Breast epithelium (tissue), 3 donors: ENCODE measurements at regions not wholly inside any gene's neighbourhood (a gene's known extent, or its start where the extent isn't known, plus 50 kb on each side); places are given as distances from the start of the nearest gene placed in this dataset.

Experiments used
- POLR2A ChIP-seq: fragments of 450-650 bp; IDR thresholded peaks from one replicate; pipeline ENCODE4 v1.6.1; 2016; ENCODE audit warnings: antibody characterized with exemption, mild to moderate bottlenecking, moderate library complexity
- POLR2AphosphoS5 ChIP-seq, 3 donors: sonication (generic); formaldehyde crosslinking; IDR thresholded peaks; one replicate each; pipeline ENCODE4 v1.6.1; 2017; ENCODE audit warnings: antibody characterized with exemption in 3 of 3
- TF ChIP-seq, protein P1 (sequence below), 3 donors: fragments of 450-650 bp; IDR thresholded peaks; one replicate each; pipeline ENCODE4 v1.5.1; 2016 to 2017; ENCODE audit warnings: antibody characterized with exemption in 3 of 3, mild to moderate bottlenecking in 3 of 3, moderate library complexity in 3 of 3

DNA sequence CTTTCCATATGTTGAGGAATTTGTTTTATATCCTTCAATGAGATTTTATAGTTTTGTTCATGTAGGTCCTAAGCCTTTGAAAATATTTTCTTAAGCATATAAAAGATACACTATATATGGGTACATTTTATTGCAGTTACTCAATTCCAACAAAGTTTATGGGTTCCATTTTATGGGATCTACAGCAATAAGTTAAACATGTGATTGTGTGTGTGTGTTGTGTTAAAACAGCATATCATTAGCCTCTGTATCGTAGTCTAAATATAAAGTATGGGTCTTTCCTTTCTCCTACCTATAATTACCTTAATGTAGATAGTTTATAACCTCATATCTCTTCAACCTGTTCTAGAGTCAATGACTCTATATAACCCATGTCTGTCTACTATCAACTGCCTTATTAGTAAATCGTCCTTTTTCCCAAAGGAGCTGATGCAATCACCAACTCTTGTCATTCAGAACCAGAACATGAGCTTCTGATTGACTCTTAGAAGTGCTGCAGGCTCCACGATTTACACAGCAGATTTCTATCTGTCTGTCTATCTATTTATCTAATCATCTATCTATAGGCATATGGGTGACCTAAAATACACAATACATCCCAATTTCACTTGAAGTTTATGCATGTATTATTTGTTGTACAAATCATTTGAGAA is 512.6 kb upstream of the CBLB start:
- no peak for TF ChIP-seq POLR2A
- TF ChIP-seq, protein P1, sequence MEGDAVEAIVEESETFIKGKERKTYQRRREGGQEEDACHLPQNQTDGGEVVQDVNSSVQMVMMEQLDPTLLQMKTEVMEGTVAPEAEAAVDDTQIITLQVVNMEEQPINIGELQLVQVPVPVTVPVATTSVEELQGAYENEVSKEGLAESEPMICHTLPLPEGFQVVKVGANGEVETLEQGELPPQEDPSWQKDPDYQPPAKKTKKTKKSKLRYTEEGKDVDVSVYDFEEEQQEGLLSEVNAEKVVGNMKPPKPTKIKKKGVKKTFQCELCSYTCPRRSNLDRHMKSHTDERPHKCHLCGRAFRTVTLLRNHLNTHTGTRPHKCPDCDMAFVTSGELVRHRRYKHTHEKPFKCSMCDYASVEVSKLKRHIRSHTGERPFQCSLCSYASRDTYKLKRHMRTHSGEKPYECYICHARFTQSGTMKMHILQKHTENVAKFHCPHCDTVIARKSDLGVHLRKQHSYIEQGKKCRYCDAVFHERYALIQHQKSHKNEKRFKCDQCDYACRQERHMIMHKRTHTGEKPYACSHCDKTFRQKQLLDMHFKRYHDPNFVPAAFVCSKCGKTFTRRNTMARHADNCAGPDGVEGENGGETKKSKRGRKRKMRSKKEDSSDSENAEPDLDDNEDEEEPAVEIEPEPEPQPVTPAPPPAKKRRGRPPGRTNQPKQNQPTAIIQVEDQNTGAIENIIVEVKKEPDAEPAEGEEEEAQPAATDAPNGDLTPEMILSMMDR (IDR thresholded peaks at IDR 0.05), result no peak
- no peak for TF ChIP-seq POLR2AphosphoS5 (IDR thresholded peaks at IDR 0.05)
